ENCODE measurements at regions not wholly inside any gene's neighbourhood (a gene's known extent, or its start where the extent isn't known, plus 50 kb on each side); places are given as distances from the start of the nearest gene placed in this dataset.

- DNase-seq (ENCODE audit: low spot score) = no peak
These were observed 52.3 kb downstream of the HDGFL1 start for GRCh38 chr6:22621701-22622100.

GRCh38 chr6:22622351-22622750, 53.0 kb downstream of the HDGFL1 start:
- no peak for DNase-seq (ENCODE audit: low spot score)

- DNase-seq (ENCODE audit: low spot score) = no peak
These were observed 53.4 kb downstream of the HDGFL1 start for GRCh38 chr6:22622813-22623212.

GRCh38 chr6:22627644-22628043, 58.3 kb downstream of the HDGFL1 start:
- no peak for DNase-seq (ENCODE audit: low spot score)

- peak; percentile 19 for DNase-seq (ENCODE audit: low spot score)
These were observed 61.7 kb downstream of the HDGFL1 start for GRCh38 chr6:22631091-22631490.

GRCh38 chr6:22632581-22633145, 63.3 kb downstream of the HDGFL1 start:
- DNase-seq (ENCODE audit: low spot score) = no peak

GRCh38 chr6:22636452-22636851, 67.1 kb downstream of the HDGFL1 start:
- no peak for DNase-seq (ENCODE audit: low spot score)

- DNase-seq (ENCODE audit: low spot score) = no peak
These were observed 68.4 kb downstream of the HDGFL1 start for GRCh38 chr6:22637782-22638181.

- no peak for DNase-seq (ENCODE audit: low spot score)
These were observed 69.0 kb downstream of the HDGFL1 start for GRCh38 chr6:22638320-22638719.

- DNase-seq (ENCODE audit: low spot score) = no peak
These were observed 72.9 kb downstream of the HDGFL1 start for GRCh38 chr6:22642254-22642653.

GRCh38 chr6:22643780-22644179, 74.4 kb downstream of the HDGFL1 start:
- no peak for DNase-seq (ENCODE audit: low spot score)

GRCh38 chr6:22647719-22648118, 78.4 kb downstream of the HDGFL1 start:
- no peak for DNase-seq (ENCODE audit: low spot score)

GRCh38 chr6:22651731-22652130, 82.4 kb downstream of the HDGFL1 start:
- no peak for DNase-seq (ENCODE audit: low spot score)

- DNase-seq (ENCODE audit: low spot score) = no peak
These were observed 84.7 kb downstream of the HDGFL1 start for GRCh38 chr6:22653980-22654610.

GRCh38 chr6:22656706-22657351, 87.5 kb downstream of the HDGFL1 start:
- DNase-seq (ENCODE audit: low spot score) = no peak

- DNase-seq (ENCODE audit: low spot score) = no peak
These were observed 88.1 kb downstream of the HDGFL1 start for GRCh38 chr6:22657352-22657980.

- DNase-seq (ENCODE audit: low spot score) = no peak
These were observed 88.8 kb downstream of the HDGFL1 start for GRCh38 chr6:22658183-22658582.

- DNase-seq (ENCODE audit: low spot score) = no peak
These were observed 89.6 kb downstream of the HDGFL1 start for GRCh38 chr6:22658934-22659333.

GRCh38 chr6:22664968-22665367, 95.6 kb downstream of the HDGFL1 start:
- no peak for DNase-seq (ENCODE audit: low spot score)

- no peak for DNase-seq (ENCODE audit: low spot score)
These were observed 96.7 kb downstream of the HDGFL1 start for GRCh38 chr6:22666021-22666420.

GRCh38 chr6:22666586-22666985, 97.2 kb downstream of the HDGFL1 start:
- no peak for DNase-seq (ENCODE audit: low spot score)

- DNase-seq (ENCODE audit: low spot score) = no peak
These were observed 98.5 kb downstream of the HDGFL1 start for GRCh38 chr6:22667855-22668254.

GRCh38 chr6:22668307-22668706, 98.9 kb downstream of the HDGFL1 start:
- DNase-seq (ENCODE audit: low spot score) = peak; percentile 5
